Breast epithelium (tissue), 3 donors: ENCODE measurements at regions not wholly inside any gene's neighbourhood (a gene's known extent, or its start where the extent isn't known, plus 50 kb on each side); places are given as distances from the start of the nearest gene placed in this dataset.

ENCODE experiments used
- POLR2AphosphoS5 ChIP-seq, 3 donors: sonication (generic); formaldehyde crosslinking; IDR thresholded peaks; one replicate each; pipeline ENCODE4 v1.6.1; 2017; ENCODE audit warnings: antibody characterized with exemption in 3 of 3
- TF ChIP-seq, protein P1 (sequence below), 3 donors: fragments of 450-650 bp; IDR thresholded peaks; one replicate each; pipeline ENCODE4 v1.5.1; 2016 to 2017; ENCODE audit warnings: antibody characterized with exemption in 3 of 3, mild to moderate bottlenecking in 3 of 3, moderate library complexity in 3 of 3

DNA sequence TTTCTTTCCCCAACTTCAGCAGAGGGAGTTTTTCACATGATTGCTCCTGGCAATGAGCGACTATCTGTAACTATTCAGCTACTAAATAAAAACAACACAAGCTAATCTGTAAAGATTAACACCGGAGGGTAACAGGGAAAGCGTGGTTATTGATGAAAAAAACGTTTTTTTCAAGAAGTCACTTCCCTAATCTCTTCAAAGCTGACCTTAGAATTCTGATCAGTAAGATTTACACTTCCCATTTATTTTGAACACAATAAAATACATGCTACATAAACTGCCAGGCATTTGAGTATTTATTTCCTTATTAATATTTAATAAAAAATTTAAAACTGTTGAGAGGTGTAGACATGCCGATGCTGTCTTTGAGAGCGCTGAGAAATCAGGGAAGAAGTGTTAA, 207.4 kb upstream of the HDAC4 start:
- no peak for TF ChIP-seq POLR2AphosphoS5 (IDR thresholded peaks at IDR 0.05)
- TF ChIP-seq, protein P1, sequence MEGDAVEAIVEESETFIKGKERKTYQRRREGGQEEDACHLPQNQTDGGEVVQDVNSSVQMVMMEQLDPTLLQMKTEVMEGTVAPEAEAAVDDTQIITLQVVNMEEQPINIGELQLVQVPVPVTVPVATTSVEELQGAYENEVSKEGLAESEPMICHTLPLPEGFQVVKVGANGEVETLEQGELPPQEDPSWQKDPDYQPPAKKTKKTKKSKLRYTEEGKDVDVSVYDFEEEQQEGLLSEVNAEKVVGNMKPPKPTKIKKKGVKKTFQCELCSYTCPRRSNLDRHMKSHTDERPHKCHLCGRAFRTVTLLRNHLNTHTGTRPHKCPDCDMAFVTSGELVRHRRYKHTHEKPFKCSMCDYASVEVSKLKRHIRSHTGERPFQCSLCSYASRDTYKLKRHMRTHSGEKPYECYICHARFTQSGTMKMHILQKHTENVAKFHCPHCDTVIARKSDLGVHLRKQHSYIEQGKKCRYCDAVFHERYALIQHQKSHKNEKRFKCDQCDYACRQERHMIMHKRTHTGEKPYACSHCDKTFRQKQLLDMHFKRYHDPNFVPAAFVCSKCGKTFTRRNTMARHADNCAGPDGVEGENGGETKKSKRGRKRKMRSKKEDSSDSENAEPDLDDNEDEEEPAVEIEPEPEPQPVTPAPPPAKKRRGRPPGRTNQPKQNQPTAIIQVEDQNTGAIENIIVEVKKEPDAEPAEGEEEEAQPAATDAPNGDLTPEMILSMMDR (IDR thresholded peaks at IDR 0.05): no peak
